OCI-LY7 (cell line): ENCODE measurements at regions not wholly inside any gene's neighbourhood (a gene's known extent, or its start where the extent isn't known, plus 50 kb on each side); places are given as distances from the start of the nearest gene placed in this dataset.

Source experiments
- BruUV-seq: library from RNA; stranded (reverse); fragments of 400-500 nt; replicated peaks from 2 replicates; lab custom pipeline; 2021; lab: Mats Ljungman, UMichigan
- CTCF ChIA-PET: fragments of 300-600 bp; sonication (Branson Sonifier 250); formaldehyde crosslinking; loops from one replicate; lab custom pipeline; 2022; ENCODE audit warnings: antibody characterized with exemption; ENCODE audit not compliant: unreplicated experiment; lab: Charles Lee
- POLR2A ChIA-PET: fragments of 300-600 bp; sonication (Branson Sonifier 250); formaldehyde crosslinking; loops from one replicate; lab custom pipeline; 2022; ENCODE audit warnings: antibody characterized with exemption; lab: Charles Lee
- DNase-seq: peaks from one replicate; pipeline ENCODE4 v3.0.0-alpha.2; 2015; ENCODE audit warnings: low spot score
- H2AFZ ChIP-seq: fragments of 200-600 bp; sonication (generic), shearing (Covaris generic); 2 replicates; pipeline ENCODE4 v1.6.1; 2014; ENCODE audit warnings: mild to moderate bottlenecking, antibody characterized with exemption, low read length, moderate library complexity
- H3K27ac ChIP-seq: fragments of 200-600 bp; sonication (generic); 2 replicates; pipeline ENCODE4 v1.5.1; 2014; ENCODE audit warnings: mixed run types, low read depth, mild to moderate bottlenecking, moderate library complexity, low read length, inconsistent platforms; ENCODE audit not compliant: poor library complexity, severe bottlenecking
- H3K36me3 ChIP-seq: fragments of 200-600 bp; sonication (generic); 2 replicates; pipeline ENCODE4 v1.6.1; 2014; ENCODE audit warnings: mild to moderate bottlenecking, antibody characterized with exemption, low read length, moderate library complexity, mixed read lengths; ENCODE audit not compliant: insufficient read depth
- H3K4me1 ChIP-seq: fragments of 200-600 bp; sonication (generic); 2 replicates; pipeline ENCODE4 v1.5.1; 2014; ENCODE audit warnings: mild to moderate bottlenecking, low read length; ENCODE audit not compliant: insufficient read depth, poor library complexity, severe bottlenecking
- H3K4me2 ChIP-seq: fragments of 200-600 bp; sonication (generic); 2 replicates; pipeline ENCODE4 v1.6.1; 2014; ENCODE audit warnings: mild to moderate bottlenecking, low read length
- H3K4me3 ChIP-seq: fragments of 200-600 bp; sonication (generic); 2 replicates; pipeline ENCODE4 v1.5.1; 2014; ENCODE audit warnings: mild to moderate bottlenecking, low read depth, low read length; ENCODE audit not compliant: poor library complexity, severe bottlenecking
- H3K79me2 ChIP-seq: fragments of 200-600 bp; sonication (generic); 2 replicates; pipeline ENCODE4 v1.6.1; 2016; ENCODE audit warnings: low read depth, mild to moderate bottlenecking, low read length, moderate library complexity, mixed read lengths; ENCODE audit not compliant: insufficient read depth
- H3K9me2 ChIP-seq: fragments of 200-600 bp; sonication (generic); 2 replicates; pipeline ENCODE4 v1.6.1; 2016; ENCODE audit warnings: mild to moderate bottlenecking, low read length, mixed read lengths; ENCODE audit not compliant: insufficient read depth
- H3K9me3 ChIP-seq: fragments of 200-600 bp; sonication (generic); 2 replicates; pipeline ENCODE4 v1.6.1; 2014; ENCODE audit warnings: mild to moderate bottlenecking, mixed run types, low read length, mixed read lengths
- H4K20me1 ChIP-seq: fragments of 200-600 bp; sonication (generic); 2 replicates; pipeline ENCODE4 v1.6.1; 2014; ENCODE audit warnings: mild to moderate bottlenecking, antibody characterized with exemption, low read length, moderate library complexity, mixed read lengths; ENCODE audit not compliant: insufficient read depth
- CTCF ChIP-seq: fragments of 200-600 bp; sonication (generic); conservative IDR thresholded peaks from 2 replicates; pipeline ENCODE4 v1.5.1; 2014; ENCODE audit warnings: mild to moderate bottlenecking, antibody characterized with exemption, low read length, moderate library complexity, mixed read lengths
- EZH2phosphoT487 ChIP-seq: fragments of 200-600 bp; sonication (generic); IDR thresholded peaks from 2 replicates; pipeline ENCODE4 v1.6.1; 2018; ENCODE audit warnings: low read depth, borderline replicate concordance, mild to moderate bottlenecking, mixed run types, antibody characterized with exemption, low read length, moderate library complexity, mixed read lengths
- intact Hi-C: fragments of 100-400 bp; cut with micrococcal nuclease; formaldehyde crosslinking; loops from one replicate; pipeline ENCODE4 v1.10.0; 2022; ENCODE audit not compliant: unreplicated experiment

GRCh38 chrX:6718766-6719165 lies 183.8 kb upstream of the VCX3A start:
- no peaks in the 10 kb centered on the region for H3K9me2 ChIP-seq
- no peaks in the 10 kb centered on the region for H3K36me3 ChIP-seq
- no peaks in the 10 kb centered on the region for H3K4me1 ChIP-seq
- intact Hi-C loops, result no loop called here
- DNase-seq, result no peak
- no peak overlapping the region for H3K4me3 ChIP-seq
- no TSS peak for BruUV-seq
- CTCF ChIA-PET, result no interaction called here
- POLR2A ChIA-PET, result no interaction called here
- no peaks in the 10 kb centered on the region for H3K79me2 ChIP-seq
- H2AFZ ChIP-seq, result no peak overlapping the region
- no peak overlapping the region for H3K4me2 ChIP-seq
- H3K9me3 ChIP-seq, result no peaks in the 10 kb centered on the region
- no peak for TF ChIP-seq CTCF
- TF ChIP-seq EZH2phosphoT487, result no peak
- no peak overlapping the region for H3K27ac ChIP-seq
- no peaks in the 10 kb centered on the region for H4K20me1 ChIP-seq

- CTCF ChIA-PET, result no interaction called here
- no peak for TF ChIP-seq CTCF
- no peak for TF ChIP-seq EZH2phosphoT487
- POLR2A ChIA-PET, result no interaction called here
- no peak for DNase-seq
- no TSS peak for BruUV-seq
- Histone ChIP-seq H3K36me3 (no peaks in the 10 kb centered on the region), H3K4me1 (no peaks in the 10 kb centered on the region), H3K4me3 (no peak overlapping the region), H3K27ac (no peak overlapping the region), H3K9me3 (no peaks in the 10 kb centered on the region), H3K9me2 (no peaks in the 10 kb centered on the region), H3K79me2 (no peaks in the 10 kb centered on the region), H2AFZ (no peak overlapping the region), H4K20me1 (no peaks in the 10 kb centered on the region), H3K4me2 (no peak overlapping the region)
- intact Hi-C loops, result no loop called here
Observed at GRCh38 chrX:6708676-6709380, 173.9 kb upstream of the VCX3A start.

GRCh38 chrX:6708041-6708440 lies 173.1 kb upstream of the VCX3A start:
- POLR2A ChIA-PET, result no interaction called here
- H3K9me3 ChIP-seq, result no peaks in the 10 kb centered on the region
- no peak overlapping the region for H2AFZ ChIP-seq
- no peaks in the 10 kb centered on the region for H3K36me3 ChIP-seq
- H4K20me1 ChIP-seq, result no peaks in the 10 kb centered on the region
- no peak overlapping the region for H3K4me2 ChIP-seq
- H3K27ac ChIP-seq, result no peak overlapping the region
- H3K4me3 ChIP-seq, result no peak overlapping the region
- H3K9me2 ChIP-seq, result no peaks in the 10 kb centered on the region
- no peaks in the 10 kb centered on the region for H3K4me1 ChIP-seq
- no TSS peak for BruUV-seq
- TF ChIP-seq CTCF (no peak), EZH2phosphoT487 (no peak)
- intact Hi-C loops, result no loop called here
- CTCF ChIA-PET, result no interaction called here
- no peaks in the 10 kb centered on the region for H3K79me2 ChIP-seq
- no peak for DNase-seq
